Erythroblast (primary cell): ENCODE measurements at regions not wholly inside any gene's neighbourhood (a gene's known extent, or its start where the extent isn't known, plus 50 kb on each side); places are given as distances from the start of the nearest gene placed in this dataset.
"Not testable (repeated sequence)": the region's sequence is repeated elsewhere in the genome, so short reads cannot be mapped to it uniquely, and the experiment has no call there.

ENCODE experiments used
- GATA1 ChIP-seq: IDR thresholded peaks from 2 replicates; pipeline ENCODE4 v1.6.1; 2011; ENCODE audit warnings: low read depth, mild to moderate bottlenecking, control low read depth, low read length, moderate library complexity
- POLR2A ChIP-seq: IDR thresholded peaks from 2 replicates; pipeline ENCODE4 v1.6.1; 2011; ENCODE audit warnings: mild to moderate bottlenecking, low read length

GRCh38 chr2:239644594-239644993 is 243.8 kb upstream of the HDAC4 start:
- not testable (repeated sequence) for TF ChIP-seq POLR2A, GATA1
